K562 (cell line): ENCODE measurements at regions not wholly inside any gene's neighbourhood (a gene's known extent, or its start where the extent isn't known, plus 50 kb on each side); places are given as distances from the start of the nearest gene placed in this dataset.

ENCODE experiments used
- ATAC-seq: fragments of 200-7000 bp; cut with Tn5 transposase; 3 replicates; pipeline ENCODE4 v1.9.1; 2020; ENCODE audit warnings: moderate library complexity
- BruUV-seq: library from RNA; stranded (reverse); fragments of 400-500 nt; replicated peaks from 2 replicates; lab custom pipeline; 2021; lab: Mats Ljungman, UMichigan
- CTCF ChIA-PET: fragments of 300-600 bp; formaldehyde crosslinking; extraction: SDS; loops from one replicate; lab custom pipeline; 2021; ENCODE audit warnings: low intra/inter-chr PET ratio; lab: Yijun Ruan, JAX
- POLR2A ChIA-PET: fragments of 300-600, 350-650 bp; sonication (Branson Sonifier 250); formaldehyde crosslinking; extraction: SDS; loops from one replicate; lab custom pipeline; 2021; ENCODE audit warnings: antibody characterized with exemption, inconsistent platforms; lab: Yijun Ruan, JAX
- DNase-seq, 4 experiments: peaks; one replicate each; pipeline versions ENCODE4 v3.0.0 to v3.0.0-alpha.2; 2011 to 2018; ENCODE audit warnings: low spot score in 3 of 4, mixed read lengths in 3 of 4; ENCODE audit errors: extremely low read depth in 1 of 4
- FAIRE-seq: peaks from 2 replicates; lab custom pipeline; 2011; peaks lifted over from hg19 to GRCh38; lab: Jason Lieb, UNC
- H2AFZ ChIP-seq: 2 replicates; pipeline ENCODE4 v1.6.0; 2011; ENCODE audit warnings: low read depth, low read length, control low read depth, inconsistent platforms
- H3K27ac ChIP-seq: fragments of 200-600 bp; 3 replicates; pipeline ENCODE4 v1.8.0; 2011; ENCODE audit warnings: low read depth, mild to moderate bottlenecking, control low read depth, inconsistent platforms, low read length, moderate library complexity, mixed read lengths; ENCODE audit errors: extremely low read depth
- H3K27me3 ChIP-seq, 2 experiments: fragments of 300-600 bp in 1 of 2; 2 replicates in 1 of 2; 3 replicates in 1 of 2; pipeline versions ENCODE4 v1.6.0 to v1.8.0; 2011; ENCODE audit warnings: inconsistent platforms in 2 of 2, low read length in 2 of 2, mild to moderate bottlenecking in 1 of 2, mixed read lengths in 1 of 2, moderate library complexity in 1 of 2; ENCODE audit not compliant: control insufficient read depth in 2 of 2, insufficient read depth in 2 of 2
- H3K36me3 ChIP-seq: fragments of 300-600 bp; 3 replicates; pipeline ENCODE4 v1.8.0; 2011; ENCODE audit warnings: mild to moderate bottlenecking, low read length, inconsistent platforms; ENCODE audit not compliant: control insufficient read depth, insufficient read depth
- H3K4me1 ChIP-seq, 2 experiments: fragments of 200-600 bp in 1 of 2; replicated peaks in 1 of 2; 2 replicates in 1 of 2; 3 replicates in 1 of 2; pipeline versions ENCODE4 v1.5.1 to v1.8.0; 2011; ENCODE audit warnings: inconsistent platforms in 2 of 2, low read length in 2 of 2, mild to moderate bottlenecking in 1 of 2, mixed read lengths in 1 of 2, moderate library complexity in 1 of 2; ENCODE audit not compliant: control insufficient read depth in 2 of 2, insufficient read depth in 2 of 2
- H3K4me2 ChIP-seq: 2 replicates; pipeline ENCODE4 v1.6.1; 2011; ENCODE audit warnings: low read length, control low read depth, inconsistent platforms, mixed read lengths; ENCODE audit not compliant: insufficient read depth
- H3K4me3 ChIP-seq: fragments of 200-600 bp; sonication (generic), shearing (Covaris generic); 2 replicates; pipeline ENCODE4 v1.5.1; 2016; ENCODE audit warnings: control low read depth, inconsistent platforms
- H3K79me2 ChIP-seq: fragments of 200-600 bp; 3 replicates; pipeline ENCODE4 v1.8.0; 2011; ENCODE audit warnings: low read length, inconsistent platforms; ENCODE audit not compliant: control insufficient read depth, insufficient read depth
- H3K9ac ChIP-seq, 2 experiments: 2 replicates each; pipeline versions ENCODE4 v1.6.0 to v1.6.1; 2011; ENCODE audit warnings: low read depth in 2 of 2, low read length in 2 of 2, control low read depth in 1 of 2, inconsistent platforms in 1 of 2, mild to moderate bottlenecking in 1 of 2, mixed read lengths in 1 of 2; ENCODE audit not compliant: insufficient read depth in 1 of 2
- H3K9me1 ChIP-seq: one replicate; pipeline ENCODE4 v1.6.0; 2011; ENCODE audit warnings: inconsistent platforms, mild to moderate bottlenecking, low read length, moderate library complexity; ENCODE audit not compliant: control insufficient read depth, insufficient read depth
- H3K9me3 ChIP-seq: replicated peaks from 2 replicates; pipeline ENCODE4 v1.5.1; 2011; ENCODE audit warnings: low read depth, low read length, inconsistent platforms; ENCODE audit not compliant: control insufficient read depth, insufficient read depth
- H4K20me1 ChIP-seq: replicated peaks from 2 replicates; pipeline ENCODE4 v1.6.1; 2011; ENCODE audit warnings: low read length, inconsistent platforms, mixed read lengths; ENCODE audit not compliant: control insufficient read depth, insufficient read depth
- CBX5 ChIP-seq: IDR thresholded peaks from 2 replicates; pipeline ENCODE4 v1.6.1; 2014; ENCODE audit warnings: low read depth, borderline replicate concordance
- CREBBP ChIP-seq: IDR thresholded peaks from one replicate; pipeline ENCODE4 v1.6.1; 2012; ENCODE audit warnings: low read depth, mild to moderate bottlenecking, control low read depth, inconsistent platforms, low read length
- HNRNPK ChIP-seq: fragments of 200-400 bp; formaldehyde crosslinking; IDR thresholded peaks from one replicate; pipeline ENCODE4 v1.6.1; 2018; ENCODE audit warnings: mild to moderate bottlenecking, low read depth, low read length; ENCODE audit not compliant: poor library complexity, severe bottlenecking
- KLF10 ChIP-seq: fragments of 250-450 bp; sonication (Bioruptor Pico); IDR thresholded peaks from 2 replicates; pipeline ENCODE4 v1.6.1; 2021; ENCODE audit warnings: matching md5 sums
- MAFF ChIP-seq: IDR thresholded peaks from 2 replicates; pipeline ENCODE4 v1.6.1; 2012; ENCODE audit warnings: low read length, improper control_type of control experiment
- ZFP30 ChIP-seq: fragments of 250-450 bp; sonication (Bioruptor Pico); IDR thresholded peaks from 2 replicates; pipeline ENCODE4 v1.8.0; 2022; ENCODE audit warnings: moderate library complexity, mild to moderate bottlenecking, inconsistent platforms, borderline replicate concordance
- ZNF253 ChIP-seq: fragments of 250-450 bp; sonication (Bioruptor Pico); conservative IDR thresholded peaks from 2 replicates; pipeline ENCODE4 v1.6.1; 2021; ENCODE audit warnings: mild to moderate bottlenecking
- ZNF316 ChIP-seq: fragments of 450-650 bp; IDR thresholded peaks from 2 replicates; pipeline ENCODE4 v1.6.1; 2016
- WGBS: fragments of 100-300 bp; shearing (Covaris generic); methylation state at CpG from one replicate; pipeline ENCODE4 v1.1.6; 2016; ENCODE audit warnings: low coverage, mixed read lengths; ENCODE audit not compliant: insufficient coverage; ENCODE audit errors: missing lambda C conversion rate; 5-methylcytosine and 5-hydroxymethylcytosine counted together
- in situ Hi-C: fragments of 300-500 bp; cut with MboI; formaldehyde crosslinking; loops from 4 replicates; pipeline ENCODE4 v1.15.0; 2018; ENCODE audit warnings: inconsistent platforms, mixed read lengths
- intact Hi-C: fragments of 100-400 bp; cut with micrococcal nuclease; formaldehyde crosslinking; loops from 2 replicates; pipeline ENCODE4 v1.14.2; 2022
- TF ChIP-seq, protein P1 (sequence below): sonication (generic); formaldehyde crosslinking; IDR thresholded peaks from 2 replicates; pipeline ENCODE4 v1.8.1; 2023; ENCODE audit warnings: mild to moderate bottlenecking, missing genetic modification reagents
- TF ChIP-seq, protein P2 (sequence below): fragments of 450-650 bp; IDR thresholded peaks from 2 replicates; pipeline ENCODE4 v1.6.1; 2016; ENCODE audit warnings: antibody characterized with exemption
- TF ChIP-seq, protein P3 (sequence below): fragments of 450-650 bp; IDR thresholded peaks from 2 replicates; pipeline ENCODE4 v1.6.1; 2016; ENCODE audit warnings: low read depth, mild to moderate bottlenecking, moderate library complexity
- TF ChIP-seq, protein P4 (sequence below): fragments of 450-650 bp; formaldehyde crosslinking; IDR thresholded peaks from 2 replicates; pipeline ENCODE4 v1.4.0; 2020; ENCODE audit warnings: mild to moderate bottlenecking

DNA sequence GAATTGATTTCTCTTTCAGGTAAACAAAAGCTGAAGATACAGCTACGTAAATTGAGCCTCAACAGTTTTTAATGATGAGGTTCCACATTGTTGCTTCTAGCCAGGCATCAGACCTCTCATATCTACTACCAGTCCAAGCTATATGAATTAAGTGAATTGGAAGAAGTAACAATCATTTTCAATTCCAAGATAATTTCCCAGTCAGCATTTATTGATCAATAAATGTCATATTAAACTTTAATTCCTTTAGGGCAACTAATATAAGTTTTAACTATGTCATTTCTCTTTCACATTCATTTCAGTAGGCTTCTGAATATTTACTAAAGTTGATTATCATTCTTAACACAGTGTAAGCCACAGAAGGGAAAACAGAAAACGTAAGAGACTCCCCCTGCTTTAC is 1413.7 kb upstream of the CELF2 start:
- Histone ChIP-seq H3K79me2 (no peaks in the 10 kb centered on the region), H3K4me1 (no peaks in the 10 kb centered on the region), H3K27me3 (no peaks in the 10 kb centered on the region), H2AFZ (no peak overlapping the region), H3K9me3 (no peaks in the 10 kb centered on the region; the same call in 1 of the 2 replicates), H3K9ac (no peak overlapping the region), H3K4me3 (no peak overlapping the region), H3K9me1 (no peaks in the 10 kb centered on the region), H3K36me3 (no peaks in the 10 kb centered on the region), H3K27ac (no peak overlapping the region), H4K20me1 (no peaks in the 10 kb centered on the region), H3K4me2 (no peak overlapping the region)
- no peak for ATAC-seq
- no peak for DNase-seq
- intact Hi-C loops (no loop called here), in situ Hi-C loops (no loop called here)
- WGBS: 0% methylated on average over 2 of the region's 2 CpGs
- ChIA-PET CTCF (no interaction called here), POLR2A (no interaction called here)
- TF ChIP-seq HNRNPK: no peak
- 0 out of 2 replicates have a peak, but pooled peaks have one; percentile 2 for TF ChIP-seq MAFF
- TF ChIP-seq ZNF316: peak; percentile 51; the same call in 1 of the 2 replicates
- FAIRE-seq: no peak
- BruUV-seq: no TSS peak

DNA sequence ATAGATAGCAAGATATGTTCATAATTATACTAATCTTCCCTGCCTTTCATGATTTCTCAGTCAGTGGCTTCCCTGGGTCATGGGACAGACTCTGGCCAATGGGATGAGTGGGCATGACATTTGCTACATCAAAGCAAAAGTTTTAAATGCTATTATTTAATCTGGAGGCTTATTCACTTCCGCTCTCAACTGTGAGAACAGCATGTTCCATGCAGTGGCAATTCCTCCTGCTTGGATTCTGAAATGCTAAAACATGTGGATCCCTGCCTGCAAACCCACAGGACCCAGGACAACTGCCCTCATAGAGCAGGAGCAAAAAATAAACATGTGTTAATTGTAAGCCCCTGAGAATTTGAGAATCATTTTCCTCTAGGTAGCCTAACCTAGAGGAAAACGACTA is 1412.4 kb upstream of the CELF2 start:
- Histone ChIP-seq H2AFZ (no peak overlapping the region), H3K79me2 (no peaks in the 10 kb centered on the region), H3K4me2 (no peak overlapping the region), H3K4me1 (no peaks in the 10 kb centered on the region), H3K9me1 (no peaks in the 10 kb centered on the region), H3K9ac (no peak overlapping the region), H3K36me3 (no peaks in the 10 kb centered on the region), H4K20me1 (no peaks in the 10 kb centered on the region), H3K27ac (no peak overlapping the region), H3K4me3 (no peak overlapping the region), H3K27me3 (no peaks in the 10 kb centered on the region), H3K9me3 (no peaks in the 10 kb centered on the region; the same call in 1 of the 2 replicates)
- in situ Hi-C loops: no loop called here
- no peak for ATAC-seq
- intact Hi-C loops: no loop called here
- ChIA-PET POLR2A (no interaction called here), CTCF (no interaction called here)
- FAIRE-seq: no peak
- BruUV-seq: no TSS peak
- no peak for DNase-seq
- WGBS: 0% methylated on average over 2 of the region's 2 CpGs
- TF ChIP-seq ZNF253 (CRISPR knock-in tag) (no peak), KLF10 (CRISPR knock-in tag) (no peak), CBX5 (no peak), ZFP30 (CRISPR knock-in tag) (no peak), CREBBP (no peak)
- TF ChIP-seq, protein P1, sequence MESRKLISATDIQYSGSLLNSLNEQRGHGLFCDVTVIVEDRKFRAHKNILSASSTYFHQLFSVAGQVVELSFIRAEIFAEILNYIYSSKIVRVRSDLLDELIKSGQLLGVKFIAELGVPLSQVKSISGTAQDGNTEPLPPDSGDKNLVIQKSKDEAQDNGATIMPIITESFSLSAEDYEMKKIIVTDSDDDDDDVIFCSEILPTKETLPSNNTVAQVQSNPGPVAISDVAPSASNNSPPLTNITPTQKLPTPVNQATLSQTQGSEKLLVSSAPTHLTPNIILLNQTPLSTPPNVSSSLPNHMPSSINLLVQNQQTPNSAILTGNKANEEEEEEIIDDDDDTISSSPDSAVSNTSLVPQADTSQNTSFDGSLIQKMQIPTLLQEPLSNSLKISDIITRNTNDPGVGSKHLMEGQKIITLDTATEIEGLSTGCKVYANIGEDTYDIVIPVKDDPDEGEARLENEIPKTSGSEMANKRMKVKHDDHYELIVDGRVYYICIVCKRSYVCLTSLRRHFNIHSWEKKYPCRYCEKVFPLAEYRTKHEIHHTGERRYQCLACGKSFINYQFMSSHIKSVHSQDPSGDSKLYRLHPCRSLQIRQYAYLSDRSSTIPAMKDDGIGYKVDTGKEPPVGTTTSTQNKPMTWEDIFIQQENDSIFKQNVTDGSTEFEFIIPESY (CRISPR knock-in tag): no peak
- TF ChIP-seq, protein P2, sequence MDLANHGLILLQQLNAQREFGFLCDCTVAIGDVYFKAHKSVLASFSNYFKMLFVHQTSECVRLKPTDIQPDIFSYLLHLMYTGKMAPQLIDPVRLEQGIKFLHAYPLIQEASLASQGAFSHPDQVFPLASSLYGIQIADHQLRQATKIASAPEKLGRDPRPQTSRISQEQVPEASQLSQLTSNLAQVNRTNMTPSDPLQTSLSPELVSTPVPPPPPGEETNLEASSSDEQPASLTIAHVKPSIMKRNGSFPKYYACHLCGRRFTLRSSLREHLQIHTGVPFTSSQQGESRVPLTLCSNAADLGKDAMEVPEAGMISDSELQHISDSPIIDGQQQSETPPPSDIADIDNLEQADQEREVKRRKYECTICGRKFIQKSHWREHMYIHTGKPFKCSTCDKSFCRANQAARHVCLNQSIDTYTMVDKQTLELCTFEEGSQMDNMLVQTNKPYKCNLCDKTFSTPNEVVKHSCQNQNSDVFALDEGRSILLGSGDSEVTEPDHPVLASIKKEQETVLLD: no peak
- TF ChIP-seq, protein P3, sequence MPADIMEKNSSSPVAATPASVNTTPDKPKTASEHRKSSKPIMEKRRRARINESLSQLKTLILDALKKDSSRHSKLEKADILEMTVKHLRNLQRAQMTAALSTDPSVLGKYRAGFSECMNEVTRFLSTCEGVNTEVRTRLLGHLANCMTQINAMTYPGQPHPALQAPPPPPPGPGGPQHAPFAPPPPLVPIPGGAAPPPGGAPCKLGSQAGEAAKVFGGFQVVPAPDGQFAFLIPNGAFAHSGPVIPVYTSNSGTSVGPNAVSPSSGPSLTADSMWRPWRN: no peak
- TF ChIP-seq, protein P4, sequence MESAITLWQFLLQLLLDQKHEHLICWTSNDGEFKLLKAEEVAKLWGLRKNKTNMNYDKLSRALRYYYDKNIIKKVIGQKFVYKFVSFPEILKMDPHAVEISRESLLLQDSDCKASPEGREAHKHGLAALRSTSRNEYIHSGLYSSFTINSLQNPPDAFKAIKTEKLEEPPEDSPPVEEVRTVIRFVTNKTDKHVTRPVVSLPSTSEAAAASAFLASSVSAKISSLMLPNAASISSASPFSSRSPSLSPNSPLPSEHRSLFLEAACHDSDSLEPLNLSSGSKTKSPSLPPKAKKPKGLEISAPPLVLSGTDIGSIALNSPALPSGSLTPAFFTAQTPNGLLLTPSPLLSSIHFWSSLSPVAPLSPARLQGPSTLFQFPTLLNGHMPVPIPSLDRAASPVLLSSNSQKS: no peak
